ENCODE measurements at regions not wholly inside any gene's neighbourhood (a gene's known extent, or its start where the extent isn't known, plus 50 kb on each side); places are given as distances from the start of the nearest gene placed in this dataset.

DNA sequence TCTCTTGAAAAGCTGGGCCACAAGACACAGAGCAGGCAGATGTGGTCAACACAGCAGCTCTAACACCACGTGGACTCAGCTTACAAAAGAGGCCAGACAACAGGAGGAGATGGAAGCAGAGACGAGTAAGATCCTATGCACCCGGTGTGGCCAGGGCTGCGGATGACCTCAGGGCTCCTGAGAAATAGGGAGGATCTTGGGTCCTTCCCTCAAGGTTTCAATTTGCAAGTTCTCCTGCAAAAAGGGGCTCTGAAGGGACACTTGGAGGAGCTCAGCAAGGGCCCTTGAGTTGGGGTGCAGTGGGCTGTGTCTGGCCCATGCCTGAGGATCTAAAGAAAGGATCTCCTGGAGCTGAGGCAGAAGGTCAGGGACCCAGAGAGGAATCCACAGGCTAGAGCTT is 249.5 kb upstream of the IGF1R start:
- H3K9me3 ChIP-seq (ENCODE audit: low read length) = no peaks in the 10 kb centered on the region
- H3K36me3 ChIP-seq (ENCODE audit: insufficient read depth, low read length) = no peaks in the 10 kb centered on the region
- DNase-seq (ENCODE audit: low spot score) = no peak
- no peaks in the 10 kb centered on the region for H3K79me2 ChIP-seq (ENCODE audit: insufficient read depth, low read depth, low read length)
- H3K4me1 ChIP-seq (ENCODE audit: insufficient read depth, low read length, poor library complexity, severe bottlenecking) = no peaks in the 10 kb centered on the region
- H3K27ac ChIP-seq (ENCODE audit: low read depth, low read length, poor library complexity, severe bottlenecking) = no peak overlapping the region
- TF ChIP-seq CTCF (conservative IDR thresholded peaks at IDR 0.05; ENCODE audit: low read length) (no peak), EZH2phosphoT487 (IDR thresholded peaks at IDR 0.05; ENCODE audit: borderline replicate concordance, low read depth, low read length) (no peak)
- H4K20me1 ChIP-seq (ENCODE audit: insufficient read depth, low read length) = no peaks in the 10 kb centered on the region
- BruUV-seq (replicated peaks) = no TSS peak
- H3K4me2 ChIP-seq (ENCODE audit: low read length) = no peak overlapping the region
- ChIA-PET CTCF (ENCODE audit: unreplicated experiment) (no interaction called here), POLR2A (no interaction called here)
- no peak overlapping the region for H3K4me3 ChIP-seq (ENCODE audit: low read depth, low read length, poor library complexity, severe bottlenecking)
- H2AFZ ChIP-seq (ENCODE audit: low read length) = no peak overlapping the region
- intact Hi-C loops (cut with micrococcal nuclease; ENCODE audit: unreplicated experiment) = no loop called here
- H3K9me2 ChIP-seq (ENCODE audit: insufficient read depth, low read length) = no peaks in the 10 kb centered on the region

GRCh38 chr15:98400120-98400519 is 248.2 kb upstream of the IGF1R start:
- no TSS peak for BruUV-seq (replicated peaks)
- intact Hi-C loops (cut with micrococcal nuclease; ENCODE audit: unreplicated experiment) = no loop called here
- TF ChIP-seq CTCF (conservative IDR thresholded peaks at IDR 0.05; ENCODE audit: low read length) (no peak), EZH2phosphoT487 (IDR thresholded peaks at IDR 0.05; ENCODE audit: borderline replicate concordance, low read depth, low read length) (no peak)
- no peak overlapping the region for H3K27ac ChIP-seq (ENCODE audit: low read depth, low read length, poor library complexity, severe bottlenecking)
- H3K4me3 ChIP-seq (ENCODE audit: low read depth, low read length, poor library complexity, severe bottlenecking) = no peak overlapping the region
- no peaks in the 10 kb centered on the region for H4K20me1 ChIP-seq (ENCODE audit: insufficient read depth, low read length)
- ChIA-PET CTCF (ENCODE audit: unreplicated experiment) (no interaction called here), POLR2A (no interaction called here)
- H3K79me2 ChIP-seq (ENCODE audit: insufficient read depth, low read depth, low read length) = no peaks in the 10 kb centered on the region
- H3K4me1 ChIP-seq (ENCODE audit: insufficient read depth, low read length, poor library complexity, severe bottlenecking) = no peaks in the 10 kb centered on the region
- H3K9me3 ChIP-seq (ENCODE audit: low read length) = no peaks in the 10 kb centered on the region
- H3K4me2 ChIP-seq (ENCODE audit: low read length) = no peak overlapping the region
- H2AFZ ChIP-seq (ENCODE audit: low read length) = no peak overlapping the region
- H3K36me3 ChIP-seq (ENCODE audit: insufficient read depth, low read length) = no peaks in the 10 kb centered on the region
- no peaks in the 10 kb centered on the region for H3K9me2 ChIP-seq (ENCODE audit: insufficient read depth, low read length)
- no peak for DNase-seq (ENCODE audit: low spot score)

GRCh38 chr15:98401029-98401428 is 247.3 kb upstream of the IGF1R start:
- intact Hi-C loops (cut with micrococcal nuclease; ENCODE audit: unreplicated experiment) = no loop called here
- TF ChIP-seq CTCF (conservative IDR thresholded peaks at IDR 0.05; ENCODE audit: low read length) = no peak
- TF ChIP-seq EZH2phosphoT487 (IDR thresholded peaks at IDR 0.05; ENCODE audit: borderline replicate concordance, low read depth, low read length) = no peak
- no peaks in the 10 kb centered on the region for H3K9me2 ChIP-seq (ENCODE audit: insufficient read depth, low read length)
- H4K20me1 ChIP-seq (ENCODE audit: insufficient read depth, low read length) = no peaks in the 10 kb centered on the region
- DNase-seq (ENCODE audit: low spot score) = no peak
- H2AFZ ChIP-seq (ENCODE audit: low read length) = no peak overlapping the region
- BruUV-seq (replicated peaks) = no TSS peak
- ChIA-PET CTCF (ENCODE audit: unreplicated experiment) (no interaction called here), POLR2A (no interaction called here)
- H3K79me2 ChIP-seq (ENCODE audit: insufficient read depth, low read depth, low read length) = no peaks in the 10 kb centered on the region
- no peaks in the 10 kb centered on the region for H3K36me3 ChIP-seq (ENCODE audit: insufficient read depth, low read length)
- H3K4me3 ChIP-seq (ENCODE audit: low read depth, low read length, poor library complexity, severe bottlenecking) = no peak overlapping the region
- no peaks in the 10 kb centered on the region for H3K4me1 ChIP-seq (ENCODE audit: insufficient read depth, low read length, poor library complexity, severe bottlenecking)
- H3K27ac ChIP-seq (ENCODE audit: low read depth, low read length, poor library complexity, severe bottlenecking) = no peak overlapping the region
- H3K4me2 ChIP-seq (ENCODE audit: low read length) = no peak overlapping the region
- H3K9me3 ChIP-seq (ENCODE audit: low read length) = no peaks in the 10 kb centered on the region
